Colonic mucosa (tissue), 4 donors: ENCODE measurements at regions not wholly inside any gene's neighbourhood (a gene's known extent, or its start where the extent isn't known, plus 50 kb on each side); places are given as distances from the start of the nearest gene placed in this dataset.
"Not testable (repeated sequence)": the region's sequence is repeated elsewhere in the genome, so short reads cannot be mapped to it uniquely, and the experiment has no call there.

Experiments
- DNase-seq: peaks from one replicate; pipeline ENCODE4 v3.0.0-alpha.2; 2020
- H3K27ac ChIP-seq: fragments of 200-600 bp; one replicate; pipeline ENCODE4 v1.8.0; 2021
- H3K27me3 ChIP-seq: fragments of 200-600 bp; one replicate; pipeline ENCODE4 v1.8.0; 2021
- H3K36me3 ChIP-seq: fragments of 200-600 bp; one replicate; pipeline ENCODE4 v1.8.0; 2021
- H3K4me1 ChIP-seq: fragments of 200-600 bp; one replicate; pipeline ENCODE4 v1.8.0; 2021; ENCODE audit warnings: mild to moderate bottlenecking
- H3K4me3 ChIP-seq: fragments of 200-600 bp; one replicate; pipeline ENCODE4 v1.8.0; 2021
- H3K9ac ChIP-seq, 2 donors: one replicate each; pipeline ENCODE4 v1.7.0; 2013; ENCODE audit warnings: control low read depth in 2 of 2, low read depth in 2 of 2, low read length in 2 of 2
- H3K9me3 ChIP-seq: fragments of 200-600 bp; one replicate; pipeline ENCODE4 v1.8.0; 2021
- CTCF ChIP-seq: fragments of 200-600 bp; IDR thresholded peaks from one replicate; pipeline ENCODE4 v1.8.0; 2022; ENCODE audit warnings: antibody characterized with exemption, mild to moderate bottlenecking
- intact Hi-C: fragments of 100-400 bp; cut with DNase I; formaldehyde crosslinking; loops from one replicate; pipeline ENCODE4 v1.14.1; 2022
- donor health status: healthy.
- donor health status: DM: no; HTN: no; CAD: no.
- donor health status: DM: no; HTN: no; CAD: no.

GRCh38 chr12:73815072-73815645 lies 722.5 kb upstream of the ATXN7L3B start:
- no peak overlapping the region for H3K4me3 ChIP-seq
- no peak for DNase-seq
- H3K27ac ChIP-seq: no peak overlapping the region
- no peaks in the 10 kb centered on the region for H3K9me3 ChIP-seq
- no peak overlapping the region for H3K9ac ChIP-seq
- intact Hi-C loops: no loop called here
- no peaks in the 10 kb centered on the region for H3K36me3 ChIP-seq
- H3K4me1 ChIP-seq: no peaks in the 10 kb centered on the region
- TF ChIP-seq CTCF: no peak
- H3K27me3 ChIP-seq: no peaks in the 10 kb centered on the region

- intact Hi-C loops: no loop called here
- Histone ChIP-seq H3K4me3 (no peak overlapping the region), H3K9ac (no peak overlapping the region), H3K36me3 (no peaks in the 10 kb centered on the region), H3K27me3 (no peaks in the 10 kb centered on the region), H3K27ac (no peak overlapping the region), H3K9me3 (no peaks in the 10 kb centered on the region), H3K4me1 (no peaks in the 10 kb centered on the region)
- TF ChIP-seq CTCF: no peak
- no peak for DNase-seq
These were observed 720.5 kb upstream of the ATXN7L3B start for GRCh38 chr12:73817161-73817560.

GRCh38 chr12:73833746-73834145 lies 703.9 kb upstream of the ATXN7L3B start:
- H3K4me1 ChIP-seq: no peaks in the 10 kb centered on the region
- H3K27ac ChIP-seq: no peak overlapping the region
- TF ChIP-seq CTCF: no peak
- H3K9ac ChIP-seq: no peak overlapping the region
- H3K4me3 ChIP-seq: no peak overlapping the region
- DNase-seq: no peak
- no peaks in the 10 kb centered on the region for H3K36me3 ChIP-seq
- H3K9me3 ChIP-seq: no peaks in the 10 kb centered on the region
- no peaks in the 10 kb centered on the region for H3K27me3 ChIP-seq
- intact Hi-C loops: no loop called here

- H3K27ac ChIP-seq: no peak overlapping the region
- intact Hi-C loops: no loop called here
- TF ChIP-seq CTCF: no peak
- H3K9ac ChIP-seq: no peak overlapping the region
- H3K9me3 ChIP-seq: no peaks in the 10 kb centered on the region
- H3K4me1 ChIP-seq: no peaks in the 10 kb centered on the region
- no peak for DNase-seq
- no peak overlapping the region for H3K4me3 ChIP-seq
- no peaks in the 10 kb centered on the region for H3K27me3 ChIP-seq
- H3K36me3 ChIP-seq: no peaks in the 10 kb centered on the region
These were observed 695.7 kb upstream of the ATXN7L3B start for GRCh38 chr12:73841963-73842362.

GRCh38 chr12:73863546-73863945 lies 674.1 kb upstream of the ATXN7L3B start:
- Histone ChIP-seq H3K27ac (no peak overlapping the region), H3K9me3 (no peaks in the 10 kb centered on the region), H3K36me3 (no peaks in the 10 kb centered on the region), H3K9ac (no peak overlapping the region), H3K4me3 (no peak overlapping the region), H3K4me1 (no peaks in the 10 kb centered on the region), H3K27me3 (no peaks in the 10 kb centered on the region)
- TF ChIP-seq CTCF: no peak
- intact Hi-C loops: no loop called here
- DNase-seq: no peak

- no peak overlapping the region for H3K9ac ChIP-seq
- H3K27me3 ChIP-seq: no peaks in the 10 kb centered on the region
- no peaks in the 10 kb centered on the region for H3K36me3 ChIP-seq
- no peak for DNase-seq
- intact Hi-C loops: no loop called here
- no peak overlapping the region for H3K4me3 ChIP-seq
- no peaks in the 10 kb centered on the region for H3K9me3 ChIP-seq
- no peak for TF ChIP-seq CTCF
- H3K4me1 ChIP-seq: no peaks in the 10 kb centered on the region
- H3K27ac ChIP-seq: no peak overlapping the region
These were observed 670.5 kb upstream of the ATXN7L3B start for GRCh38 chr12:73867147-73867546.

GRCh38 chr12:73877291-73877690 lies 660.3 kb upstream of the ATXN7L3B start:
- H3K4me1 ChIP-seq, intact Hi-C loops, H3K27me3 ChIP-seq, H3K9me3 ChIP-seq, H3K27ac ChIP-seq, H3K36me3 ChIP-seq, H3K4me3 ChIP-seq, H3K9ac ChIP-seq, DNase-seq: not testable (repeated sequence)
